IMR-90 (cell line): ENCODE measurements at regions not wholly inside any gene's neighbourhood (a gene's known extent, or its start where the extent isn't known, plus 50 kb on each side); places are given as distances from the start of the nearest gene placed in this dataset.

Source experiments
- ATAC-seq: fragments of 200-7000 bp; cut with Tn5 transposase; 2 replicates; pipeline ENCODE4 v1.9.1; 2020; ENCODE audit warnings: low read depth, mild to moderate bottlenecking, moderate library complexity
- BruUV-seq: library from RNA; stranded (reverse); fragments of 400-500 nt; replicated peaks from 2 replicates; lab custom pipeline; 2021; lab: Mats Ljungman, UMichigan
- CTCF ChIA-PET: fragments of 300-600 bp; formaldehyde crosslinking; extraction: SDS; loops from one replicate; lab custom pipeline; 2021; ENCODE audit warnings: antibody characterized with exemption; lab: Yijun Ruan, JAX
- POLR2A ChIA-PET: fragments of 300-600 bp; sonication (Branson Sonifier 250); formaldehyde crosslinking; loops from one replicate; lab custom pipeline; 2022; ENCODE audit warnings: antibody characterized with exemption; ENCODE audit not compliant: unreplicated experiment; lab: Charles Lee
- DNase-seq: peaks from one replicate; pipeline ENCODE4 v3.0.0; 2013
- H2AFZ ChIP-seq: replicated peaks from 2 replicates; pipeline ENCODE3; 2013; ENCODE audit warnings: low read length, mild to moderate bottlenecking; ENCODE audit not compliant: poor library complexity
- H2AK5ac ChIP-seq: 2 replicates; pipeline ENCODE4 v1.6.1; 2013; ENCODE audit warnings: low read depth, low read length, inconsistent platforms
- H2AK9ac ChIP-seq: replicated peaks from 2 replicates; pipeline ENCODE3; 2013; ENCODE audit warnings: mild to moderate bottlenecking, low read depth, low read length, moderate library complexity; ENCODE audit not compliant: poor library complexity
- H2BK120ac ChIP-seq: 2 replicates; pipeline ENCODE4 v1.6.1; 2013; ENCODE audit warnings: low read depth, low read length, inconsistent platforms
- H2BK15ac ChIP-seq: 3 replicates; pipeline ENCODE4 v1.6.1; 2013; ENCODE audit warnings: low read depth, low read length, inconsistent platforms
- H2BK20ac ChIP-seq: 2 replicates; pipeline ENCODE4 v1.6.1; 2013; ENCODE audit warnings: low read depth, mild to moderate bottlenecking, inconsistent platforms, low read length, moderate library complexity
- H2BK5ac ChIP-seq: 2 replicates; pipeline ENCODE4 v1.6.1; 2013; ENCODE audit warnings: mild to moderate bottlenecking, low read depth, low read length, inconsistent platforms; ENCODE audit not compliant: poor library complexity, severe bottlenecking
- H3K14ac ChIP-seq: replicated peaks from 2 replicates; pipeline ENCODE4 v1.6.1; 2013; ENCODE audit warnings: low read depth, low read length, inconsistent platforms
- H3K18ac ChIP-seq: 2 replicates; pipeline ENCODE4 v1.6.1; 2013; ENCODE audit warnings: low read depth, low read length, control low read depth
- H3K23ac ChIP-seq: 2 replicates; pipeline ENCODE4 v1.6.1; 2013; ENCODE audit warnings: low read depth, low read length, inconsistent platforms
- H3K27ac ChIP-seq: 2 replicates; pipeline ENCODE4 v1.5.1; 2013; ENCODE audit warnings: mild to moderate bottlenecking, control low read depth, low read length; ENCODE audit not compliant: insufficient read depth
- H3K27me3 ChIP-seq: 2 replicates; pipeline ENCODE4 v1.6.1; 2013; ENCODE audit warnings: low read length; ENCODE audit not compliant: control insufficient read depth, insufficient read depth
- H3K36me3 ChIP-seq: 2 replicates; pipeline ENCODE4 v1.6.1; 2013; ENCODE audit warnings: low read length, mixed read lengths; ENCODE audit not compliant: control insufficient read depth, insufficient read depth
- H3K4ac ChIP-seq: 2 replicates; pipeline ENCODE4 v1.6.1; 2013; ENCODE audit warnings: low read depth, low read length, inconsistent platforms
- H3K4me1 ChIP-seq: 2 replicates; pipeline ENCODE4 v1.6.1; 2013; ENCODE audit warnings: low read length, mixed read lengths; ENCODE audit not compliant: control insufficient read depth, insufficient read depth
- H3K4me2 ChIP-seq: 2 replicates; pipeline ENCODE4 v1.6.1; 2013; ENCODE audit warnings: low read depth, mild to moderate bottlenecking, control low read depth, low read length, moderate library complexity
- H3K4me3 ChIP-seq: 2 replicates; pipeline ENCODE4 v1.5.1; 2013; ENCODE audit warnings: low read depth, mild to moderate bottlenecking, control low read depth, low read length, moderate library complexity; ENCODE audit not compliant: insufficient read depth
- H3K56ac ChIP-seq: 2 replicates; pipeline ENCODE4 v1.6.1; 2013; ENCODE audit warnings: low read length, inconsistent platforms; ENCODE audit not compliant: insufficient read depth; ENCODE audit errors: extremely low read depth
- H3K79me1 ChIP-seq, 2 experiments: 2 replicates each; pipeline ENCODE4 v1.6.1; 2013; ENCODE audit warnings: low read length in 2 of 2, inconsistent platforms in 1 of 2, low read depth in 1 of 2
- H3K9ac ChIP-seq: 2 replicates; pipeline ENCODE4 v1.6.1; 2013; ENCODE audit warnings: low read depth, low read length, control low read depth
- H3K9me1 ChIP-seq: 2 replicates; pipeline ENCODE4 v1.6.1; 2013; ENCODE audit warnings: low read length, inconsistent platforms; ENCODE audit not compliant: insufficient read depth
- H3K9me3 ChIP-seq: 2 replicates; pipeline ENCODE4 v1.6.1; 2013; ENCODE audit warnings: low read length; ENCODE audit not compliant: control insufficient read depth, insufficient read depth
- H4K20me1 ChIP-seq: 2 replicates; pipeline ENCODE4 v1.6.1; 2013; ENCODE audit warnings: low read length, inconsistent platforms; ENCODE audit not compliant: insufficient read depth
- H4K5ac ChIP-seq: 2 replicates; pipeline ENCODE4 v1.6.1; 2013; ENCODE audit warnings: mild to moderate bottlenecking, low read depth, low read length, control low read depth
- H4K8ac ChIP-seq, 2 experiments: 2 replicates each; pipeline ENCODE4 v1.6.1; 2013; ENCODE audit warnings: low read depth in 2 of 2, low read length in 2 of 2, control low read depth in 1 of 2, inconsistent platforms in 1 of 2
- H4K91ac ChIP-seq: 2 replicates; pipeline ENCODE4 v1.6.1; 2013; ENCODE audit warnings: low read depth, low read length, inconsistent platforms; ENCODE audit not compliant: insufficient read depth
- MAFK ChIP-seq: IDR thresholded peaks from 2 replicates; pipeline ENCODE4 v1.6.1; 2012; ENCODE audit warnings: low read depth, low read length, improper control_type of control experiment
- MAZ ChIP-seq: IDR thresholded peaks from 2 replicates; pipeline ENCODE4 v1.6.1; 2012; ENCODE audit warnings: low read depth, mild to moderate bottlenecking, low read length, improper control_type of control experiment, moderate library complexity, borderline replicate concordance
- MXI1 ChIP-seq: IDR thresholded peaks from 2 replicates; pipeline ENCODE4 v1.6.1; 2012; ENCODE audit warnings: low read depth, mild to moderate bottlenecking, low read length, moderate library complexity, borderline replicate concordance
- NFE2L2 ChIP-seq: fragments of 150-350 bp; IDR thresholded peaks from 2 replicates; pipeline ENCODE4 v1.6.1; 2016; ENCODE audit warnings: low read depth, mild to moderate bottlenecking, low read length
- RCOR1 ChIP-seq: IDR thresholded peaks from 2 replicates; pipeline ENCODE4 v1.6.1; 2012; ENCODE audit warnings: mild to moderate bottlenecking, low read length, improper control_type of control experiment; ENCODE audit not compliant: insufficient replicate concordance
- RFX5 ChIP-seq: IDR thresholded peaks from 2 replicates; pipeline ENCODE4 v1.8.0; 2012; ENCODE audit warnings: low read depth, mild to moderate bottlenecking, low read length, moderate library complexity
- SMC3 ChIP-seq: fragments of 150-350 bp; IDR thresholded peaks from 2 replicates; pipeline ENCODE4 v1.6.1; 2016; ENCODE audit warnings: low read depth, mild to moderate bottlenecking, antibody characterized with exemption, low read length, moderate library complexity
- WGBS, 2 experiments: methylation state at CpG; one replicate each; pipeline versions ENCODE4 v1.1.5 to v1.1.7; 2013; ENCODE audit warnings: missing lambda C conversion rate in 2 of 2; ENCODE audit not compliant: insufficient read length in 1 of 2; ENCODE audit errors: extremely low coverage in 2 of 2; 5-methylcytosine and 5-hydroxymethylcytosine counted together
- dilution Hi-C: fragments of 300-500 bp; cut with HindIII; formaldehyde crosslinking; loops from one replicate; pipeline ENCODE4 v1.14.3; 2018; ENCODE audit warnings: low sequenced_read_pairs; ENCODE audit not compliant: unreplicated experiment
- in situ Hi-C: fragments of 300-500 bp; cut with MboI; formaldehyde crosslinking; loops from 3 replicates; pipeline ENCODE4 v1.14.3; 2019; ENCODE audit warnings: low sequenced_read_pairs, inconsistent platforms, mixed read lengths
- intact Hi-C: fragments of 100-400 bp; cut with micrococcal nuclease; formaldehyde crosslinking; loops from 2 replicates; pipeline ENCODE4 v1.10.0; 2022
- TF ChIP-seq, protein P1 (sequence below): fragments of 150-350 bp; IDR thresholded peaks from 2 replicates; pipeline ENCODE4 v1.6.1; 2016; ENCODE audit warnings: low read depth, mild to moderate bottlenecking, low read length, moderate library complexity, borderline replicate concordance
- TF ChIP-seq, protein P2 (sequence below): conservative IDR thresholded peaks from 2 replicates; pipeline ENCODE4 v1.5.1; 2012; ENCODE audit warnings: mild to moderate bottlenecking, low read depth, low read length, improper control_type of control experiment

DNA sequence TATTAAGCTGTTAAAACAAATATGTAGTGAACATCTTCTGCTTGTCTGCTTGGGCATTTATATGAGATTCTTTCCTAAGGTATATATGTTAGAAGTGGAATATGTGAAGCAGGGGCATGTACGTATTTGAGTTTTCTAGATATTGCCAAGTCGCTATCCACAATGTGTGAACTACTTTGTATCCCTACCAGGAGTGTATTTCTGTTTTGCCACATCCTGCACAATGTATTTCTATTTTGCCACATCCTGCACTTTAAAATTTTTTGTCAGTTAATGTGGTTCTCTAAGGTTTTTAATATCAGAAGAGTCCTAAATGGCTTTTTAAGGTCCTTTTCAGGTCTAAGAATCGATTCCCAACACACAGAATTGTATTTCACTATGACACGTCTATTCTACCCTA lies 141.7 kb upstream of the ATP5MC3 start:
- Histone ChIP-seq H4K20me1 (no peaks in the 10 kb centered on the region), H3K4ac (no peak overlapping the region), H4K91ac (no peak overlapping the region), H2BK5ac (no peak overlapping the region), H2AK5ac (no peak overlapping the region), H2BK20ac (no peak overlapping the region), H3K14ac (no peak overlapping the region), H3K23ac (no peak overlapping the region), H2AFZ (no peak overlapping the region), H2BK15ac (no peak overlapping the region), H3K27ac (no peak overlapping the region), H3K79me1 (no peaks in the 10 kb centered on the region), H4K5ac (no peak overlapping the region), H3K9me1 (no peaks in the 10 kb centered on the region), H3K9me3 (no peaks in the 10 kb centered on the region), H3K4me2 (no peak overlapping the region), H3K4me3 (no peak overlapping the region), H3K27me3 (no peaks in the 10 kb centered on the region), H3K56ac (no peak overlapping the region), H2BK120ac (no peak overlapping the region), H3K18ac (no peak overlapping the region), H2AK9ac (no peak overlapping the region), H3K9ac (no peak overlapping the region), H3K36me3 (no peaks in the 10 kb centered on the region), H4K8ac (no peak overlapping the region), H3K4me1 (no peaks in the 10 kb centered on the region)
- DNase-seq = no peak
- BruUV-seq = no TSS peak
- no CpG with 5 or more reads among the region's 4 CpGs for WGBS, 2 experiments
- dilution Hi-C loops (no loop called here), in situ Hi-C loops (no loop called here), intact Hi-C loops (no loop called here)
- TF ChIP-seq MXI1 = no peak
- no peak for TF ChIP-seq RFX5
- TF ChIP-seq MAZ = no peak
- no peak for TF ChIP-seq NFE2L2
- TF ChIP-seq SMC3 = no peak
- TF ChIP-seq, protein P1, sequence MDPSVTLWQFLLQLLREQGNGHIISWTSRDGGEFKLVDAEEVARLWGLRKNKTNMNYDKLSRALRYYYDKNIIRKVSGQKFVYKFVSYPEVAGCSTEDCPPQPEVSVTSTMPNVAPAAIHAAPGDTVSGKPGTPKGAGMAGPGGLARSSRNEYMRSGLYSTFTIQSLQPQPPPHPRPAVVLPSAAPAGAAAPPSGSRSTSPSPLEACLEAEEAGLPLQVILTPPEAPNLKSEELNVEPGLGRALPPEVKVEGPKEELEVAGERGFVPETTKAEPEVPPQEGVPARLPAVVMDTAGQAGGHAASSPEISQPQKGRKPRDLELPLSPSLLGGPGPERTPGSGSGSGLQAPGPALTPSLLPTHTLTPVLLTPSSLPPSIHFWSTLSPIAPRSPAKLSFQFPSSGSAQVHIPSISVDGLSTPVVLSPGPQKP = no peak
- no peak for TF ChIP-seq RCOR1
- no peak for TF ChIP-seq MAFK
- TF ChIP-seq, protein P2, sequence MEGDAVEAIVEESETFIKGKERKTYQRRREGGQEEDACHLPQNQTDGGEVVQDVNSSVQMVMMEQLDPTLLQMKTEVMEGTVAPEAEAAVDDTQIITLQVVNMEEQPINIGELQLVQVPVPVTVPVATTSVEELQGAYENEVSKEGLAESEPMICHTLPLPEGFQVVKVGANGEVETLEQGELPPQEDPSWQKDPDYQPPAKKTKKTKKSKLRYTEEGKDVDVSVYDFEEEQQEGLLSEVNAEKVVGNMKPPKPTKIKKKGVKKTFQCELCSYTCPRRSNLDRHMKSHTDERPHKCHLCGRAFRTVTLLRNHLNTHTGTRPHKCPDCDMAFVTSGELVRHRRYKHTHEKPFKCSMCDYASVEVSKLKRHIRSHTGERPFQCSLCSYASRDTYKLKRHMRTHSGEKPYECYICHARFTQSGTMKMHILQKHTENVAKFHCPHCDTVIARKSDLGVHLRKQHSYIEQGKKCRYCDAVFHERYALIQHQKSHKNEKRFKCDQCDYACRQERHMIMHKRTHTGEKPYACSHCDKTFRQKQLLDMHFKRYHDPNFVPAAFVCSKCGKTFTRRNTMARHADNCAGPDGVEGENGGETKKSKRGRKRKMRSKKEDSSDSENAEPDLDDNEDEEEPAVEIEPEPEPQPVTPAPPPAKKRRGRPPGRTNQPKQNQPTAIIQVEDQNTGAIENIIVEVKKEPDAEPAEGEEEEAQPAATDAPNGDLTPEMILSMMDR = no peak
- no peak for ATAC-seq
- ChIA-PET POLR2A (no interaction called here), CTCF (no interaction called here)
